Kidney epithelial cell (primary cell): ENCODE measurements at regions not wholly inside any gene's neighbourhood (a gene's known extent, or its start where the extent isn't known, plus 50 kb on each side); places are given as distances from the start of the nearest gene placed in this dataset.

Source experiments
- DNase-seq: peaks from one replicate; pipeline ENCODE4 v3.0.0-alpha.2; 2010; ENCODE audit warnings: low read depth
- H3K27me3 ChIP-seq: 2 replicates; pipeline ENCODE4 v1.6.0; 2011; ENCODE audit warnings: low read length; ENCODE audit not compliant: control insufficient read depth, insufficient read depth
- H3K36me3 ChIP-seq: 2 replicates; pipeline ENCODE4 v1.5.1; 2011; ENCODE audit warnings: low read length; ENCODE audit not compliant: control insufficient read depth, insufficient read depth
- H3K4me3 ChIP-seq: 2 replicates; pipeline ENCODE4 v1.5.1; 2011; ENCODE audit warnings: low read depth, mild to moderate bottlenecking, control low read depth, low read length
- TF ChIP-seq, protein P1 (sequence below): IDR thresholded peaks from 2 replicates; pipeline ENCODE4 v1.5.1; 2011; ENCODE audit warnings: mild to moderate bottlenecking, moderate library complexity, low read length, control low read depth, inconsistent platforms; ENCODE audit not compliant: insufficient read depth, poor library complexity, severe bottlenecking

GRCh38 chr6:27786048-27786447 is 126.1 kb downstream of the OR2B2 start:
- TF ChIP-seq, protein P1, sequence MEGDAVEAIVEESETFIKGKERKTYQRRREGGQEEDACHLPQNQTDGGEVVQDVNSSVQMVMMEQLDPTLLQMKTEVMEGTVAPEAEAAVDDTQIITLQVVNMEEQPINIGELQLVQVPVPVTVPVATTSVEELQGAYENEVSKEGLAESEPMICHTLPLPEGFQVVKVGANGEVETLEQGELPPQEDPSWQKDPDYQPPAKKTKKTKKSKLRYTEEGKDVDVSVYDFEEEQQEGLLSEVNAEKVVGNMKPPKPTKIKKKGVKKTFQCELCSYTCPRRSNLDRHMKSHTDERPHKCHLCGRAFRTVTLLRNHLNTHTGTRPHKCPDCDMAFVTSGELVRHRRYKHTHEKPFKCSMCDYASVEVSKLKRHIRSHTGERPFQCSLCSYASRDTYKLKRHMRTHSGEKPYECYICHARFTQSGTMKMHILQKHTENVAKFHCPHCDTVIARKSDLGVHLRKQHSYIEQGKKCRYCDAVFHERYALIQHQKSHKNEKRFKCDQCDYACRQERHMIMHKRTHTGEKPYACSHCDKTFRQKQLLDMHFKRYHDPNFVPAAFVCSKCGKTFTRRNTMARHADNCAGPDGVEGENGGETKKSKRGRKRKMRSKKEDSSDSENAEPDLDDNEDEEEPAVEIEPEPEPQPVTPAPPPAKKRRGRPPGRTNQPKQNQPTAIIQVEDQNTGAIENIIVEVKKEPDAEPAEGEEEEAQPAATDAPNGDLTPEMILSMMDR: no peak
- no peak for DNase-seq
- H3K27me3 ChIP-seq: no peaks in the 10 kb centered on the region
- no peaks in the 10 kb centered on the region for H3K36me3 ChIP-seq
- H3K4me3 ChIP-seq: no peak overlapping the region

DNA sequence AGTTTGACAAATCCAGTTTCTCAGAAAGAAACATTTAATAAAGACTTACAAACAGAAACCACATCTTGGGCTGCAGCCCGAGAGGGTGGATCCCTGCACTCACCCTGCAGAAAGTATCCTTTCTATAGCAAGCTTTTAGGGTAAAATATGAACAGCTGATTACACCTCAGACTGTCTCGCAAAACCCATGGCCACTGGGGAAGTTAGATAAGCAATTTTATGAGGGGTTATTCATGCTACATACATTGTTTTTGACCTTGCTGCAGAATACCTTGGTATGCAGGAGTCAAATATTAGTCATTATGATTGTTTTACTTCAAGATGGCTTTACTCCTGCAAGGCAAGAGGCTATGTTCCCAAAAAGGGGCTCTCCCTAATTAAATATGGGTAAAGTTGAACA is 126.9 kb downstream of the OR2B2 start:
- no peak for DNase-seq
- no peak overlapping the region for H3K4me3 ChIP-seq
- H3K27me3 ChIP-seq: no peaks in the 10 kb centered on the region
- TF ChIP-seq, protein P1: no peak
- H3K36me3 ChIP-seq: no peaks in the 10 kb centered on the region

- Histone ChIP-seq H3K36me3 (no peaks in the 10 kb centered on the region), H3K27me3 (no peaks in the 10 kb centered on the region), H3K4me3 (no peak overlapping the region)
- TF ChIP-seq, protein P1: no peak
- no peak for DNase-seq
These were observed 129.4 kb downstream of the OR2B2 start for GRCh38 chr6:27782748-27783147.

DNA sequence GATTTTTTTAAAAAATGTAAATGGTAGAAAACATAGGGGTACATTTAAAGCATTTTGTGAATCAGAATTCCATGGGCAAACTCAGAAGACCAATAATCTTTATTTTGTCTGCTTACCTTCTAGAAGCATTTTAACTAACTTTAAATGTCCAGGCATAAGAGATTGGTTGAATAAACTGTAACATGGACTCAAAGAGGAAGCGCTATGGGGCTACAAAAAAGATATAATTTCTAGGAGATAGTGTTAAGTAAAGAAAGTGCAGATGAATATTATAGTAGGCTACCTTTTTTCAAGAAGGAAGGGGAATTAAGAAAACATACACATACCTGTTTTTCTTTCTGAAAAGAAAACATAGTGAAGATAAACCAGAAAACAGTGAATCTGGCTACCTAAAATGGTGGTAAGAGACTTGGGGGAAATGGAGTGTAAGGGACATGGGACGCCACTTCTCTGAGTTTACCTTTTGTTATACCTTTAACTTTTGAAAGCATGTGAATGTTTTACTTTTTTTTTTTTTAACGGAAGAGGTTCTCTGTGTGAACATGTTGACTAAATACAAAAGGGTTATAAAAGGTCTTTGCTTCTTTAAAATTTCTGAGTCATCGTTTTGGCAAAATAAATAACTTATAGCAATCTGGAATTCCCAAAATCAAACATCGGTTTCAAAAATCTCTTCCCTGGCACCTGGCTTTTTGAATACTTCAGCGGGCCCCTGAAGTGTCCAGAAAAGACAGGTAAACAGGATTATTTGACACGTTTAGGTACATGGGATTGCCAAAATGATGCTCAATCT is 133.4 kb downstream of the OR2B2 start:
- H3K4me3 ChIP-seq: no peak overlapping the region
- H3K27me3 ChIP-seq: no peaks in the 10 kb centered on the region
- no peak for DNase-seq
- no peaks in the 10 kb centered on the region for H3K36me3 ChIP-seq
- TF ChIP-seq, protein P1: no peak

DNA sequence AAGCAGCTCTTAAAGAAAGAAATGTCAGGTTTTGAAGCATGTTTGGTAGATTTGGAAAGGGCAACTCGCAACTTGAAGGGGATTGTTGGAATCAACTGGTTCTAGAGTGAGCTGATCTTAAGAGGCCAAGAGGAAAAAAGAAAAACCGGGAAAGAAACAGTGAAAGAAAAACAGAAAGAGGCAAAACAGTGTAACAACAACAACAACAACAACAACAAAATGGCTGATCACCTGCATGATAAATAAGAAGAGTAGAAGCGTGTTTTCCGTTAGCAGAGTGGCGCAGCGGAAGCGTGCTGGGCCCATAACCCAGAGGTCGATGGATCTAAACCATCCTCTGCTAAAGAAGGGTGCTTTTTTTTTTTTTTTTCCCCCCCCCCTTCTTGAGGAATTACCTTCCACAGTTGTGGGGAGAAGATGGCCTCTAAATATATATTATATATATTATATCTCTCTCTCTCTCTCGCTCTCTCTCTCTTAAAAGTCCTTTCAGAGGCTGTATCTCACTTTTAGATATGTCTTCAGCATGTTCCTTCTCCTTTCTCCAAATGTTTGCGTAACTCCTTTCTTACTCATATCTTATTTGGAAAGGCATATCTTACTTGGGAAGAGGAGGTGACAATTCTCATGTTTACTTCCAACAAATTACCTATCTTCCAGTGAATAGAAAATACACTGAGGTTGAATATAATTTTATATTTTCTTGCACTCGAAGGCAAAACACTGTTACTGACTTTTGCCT is 134.4 kb downstream of the OR2B2 start:
- DNase-seq: no peak
- TF ChIP-seq, protein P1: no peak
- no peak overlapping the region for H3K4me3 ChIP-seq
- no peaks in the 10 kb centered on the region for H3K27me3 ChIP-seq
- H3K36me3 ChIP-seq: no peaks in the 10 kb centered on the region
